ENCODE measurements at regions not wholly inside any gene's neighbourhood (a gene's known extent, or its start where the extent isn't known, plus 50 kb on each side); places are given as distances from the start of the nearest gene placed in this dataset.

DNA sequence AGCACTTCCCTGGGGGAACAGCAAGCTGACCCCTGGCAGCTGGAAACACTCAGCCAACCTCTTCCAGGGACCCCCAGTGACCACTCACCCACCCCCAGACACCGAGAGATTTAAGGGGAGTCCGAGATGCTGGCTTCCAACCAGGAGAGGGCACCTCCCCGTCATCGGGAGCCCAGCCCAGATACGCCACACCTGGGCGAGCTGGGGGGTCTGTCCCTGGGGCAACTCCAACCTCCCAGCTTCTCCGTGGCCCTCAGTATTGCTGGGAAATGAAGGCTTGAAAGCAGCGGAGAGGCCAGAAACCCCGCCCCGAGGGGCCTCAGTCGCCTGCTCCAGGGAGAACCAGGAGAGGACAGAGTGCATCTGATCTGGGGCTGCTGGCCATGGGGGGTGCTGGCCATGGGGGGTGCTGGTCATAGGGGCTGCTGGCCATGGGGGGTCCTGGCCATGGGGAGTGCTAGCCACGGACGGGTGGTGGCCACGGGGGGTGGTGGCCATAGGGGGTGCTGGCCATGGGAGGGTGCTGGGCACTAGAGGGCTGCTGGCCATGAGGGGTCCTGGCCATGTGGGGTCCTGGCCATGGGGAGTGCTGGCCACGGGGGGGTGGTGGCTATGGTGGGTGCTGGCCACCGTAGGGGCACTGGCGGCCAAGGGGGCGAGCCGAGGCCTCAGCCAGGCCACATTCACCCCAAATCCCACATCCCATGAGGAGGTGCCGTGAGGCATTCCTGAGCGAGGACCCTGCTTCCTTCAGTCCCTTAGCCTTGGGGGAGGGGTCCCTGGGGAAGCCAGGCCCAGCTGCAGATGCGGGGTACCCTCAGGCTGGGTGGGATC lies 61.5 kb upstream of the TTC34 start:
- H3K36me3 ChIP-seq (ENCODE audit: control insufficient read depth, insufficient read depth, low read length) = no peaks in the 10 kb centered on the region
- no peak for DNase-seq
- H3K27ac Mint-ChIP-seq = no peak overlapping the region

DNA sequence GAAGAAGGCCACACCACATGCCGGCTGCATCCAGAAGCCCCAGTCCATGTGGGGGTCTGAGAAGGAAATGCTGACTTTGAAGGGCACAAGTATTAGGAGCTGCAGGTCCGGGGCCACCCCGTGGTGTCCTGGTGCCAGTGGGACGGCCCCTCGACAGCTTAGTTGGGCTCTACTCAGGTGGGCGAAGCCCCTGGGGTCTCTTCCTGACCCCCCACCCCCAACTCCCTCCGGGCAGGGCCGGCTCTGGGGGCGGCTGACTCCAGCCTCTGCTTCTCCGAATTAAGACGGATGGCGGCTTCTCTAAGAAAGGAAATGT lies 62.1 kb upstream of the TTC34 start:
- no peak for ATAC-seq
- 3% methylated on average over 12 of the region's 12 CpGs for WGBS (ENCODE audit: insufficient coverage)

More for the DNA sequence above, 61.5 kb upstream of the TTC34 start:
- H3K9me3 Mint-ChIP-seq = no peaks in the 10 kb centered on the region
- intact Hi-C loops (cut with micrococcal nuclease) = no loop called here
- H3K4me3 ChIP-seq (ENCODE audit: low read length) = no peak overlapping the region
- H3K9me3 ChIP-seq (ENCODE audit: control insufficient read depth, insufficient read depth, low read length) = no peaks in the 10 kb centered on the region
- no peak for ATAC-seq
- H3K4me3 Mint-ChIP-seq = no peak overlapping the region
- TF ChIP-seq, protein P1, sequence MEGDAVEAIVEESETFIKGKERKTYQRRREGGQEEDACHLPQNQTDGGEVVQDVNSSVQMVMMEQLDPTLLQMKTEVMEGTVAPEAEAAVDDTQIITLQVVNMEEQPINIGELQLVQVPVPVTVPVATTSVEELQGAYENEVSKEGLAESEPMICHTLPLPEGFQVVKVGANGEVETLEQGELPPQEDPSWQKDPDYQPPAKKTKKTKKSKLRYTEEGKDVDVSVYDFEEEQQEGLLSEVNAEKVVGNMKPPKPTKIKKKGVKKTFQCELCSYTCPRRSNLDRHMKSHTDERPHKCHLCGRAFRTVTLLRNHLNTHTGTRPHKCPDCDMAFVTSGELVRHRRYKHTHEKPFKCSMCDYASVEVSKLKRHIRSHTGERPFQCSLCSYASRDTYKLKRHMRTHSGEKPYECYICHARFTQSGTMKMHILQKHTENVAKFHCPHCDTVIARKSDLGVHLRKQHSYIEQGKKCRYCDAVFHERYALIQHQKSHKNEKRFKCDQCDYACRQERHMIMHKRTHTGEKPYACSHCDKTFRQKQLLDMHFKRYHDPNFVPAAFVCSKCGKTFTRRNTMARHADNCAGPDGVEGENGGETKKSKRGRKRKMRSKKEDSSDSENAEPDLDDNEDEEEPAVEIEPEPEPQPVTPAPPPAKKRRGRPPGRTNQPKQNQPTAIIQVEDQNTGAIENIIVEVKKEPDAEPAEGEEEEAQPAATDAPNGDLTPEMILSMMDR (IDR thresholded peaks at IDR 0.05) = no peak
- no peaks in the 10 kb centered on the region for H3K27me3 Mint-ChIP-seq (ENCODE audit: low read depth in 2 of 2)
- no peaks in the 10 kb centered on the region for H3K36me3 Mint-ChIP-seq
- no peak overlapping the region for H3K27ac ChIP-seq (ENCODE audit: low read length)
- WGBS (ENCODE audit: insufficient coverage) = 86% methylated on average over 22 of the region's 22 CpGs
- peaks cover 2% of the 10 kb centered on the region for H3K27me3 ChIP-seq (ENCODE audit: control insufficient read depth, insufficient read depth, low read length)
- H3K4me1 Mint-ChIP-seq = peaks cover 0 to 4% of the 10 kb centered on the region in 2 donors
- H3K4me1 ChIP-seq (ENCODE audit: control insufficient read depth, insufficient read depth, low read length) = no peaks in the 10 kb centered on the region

DNA sequence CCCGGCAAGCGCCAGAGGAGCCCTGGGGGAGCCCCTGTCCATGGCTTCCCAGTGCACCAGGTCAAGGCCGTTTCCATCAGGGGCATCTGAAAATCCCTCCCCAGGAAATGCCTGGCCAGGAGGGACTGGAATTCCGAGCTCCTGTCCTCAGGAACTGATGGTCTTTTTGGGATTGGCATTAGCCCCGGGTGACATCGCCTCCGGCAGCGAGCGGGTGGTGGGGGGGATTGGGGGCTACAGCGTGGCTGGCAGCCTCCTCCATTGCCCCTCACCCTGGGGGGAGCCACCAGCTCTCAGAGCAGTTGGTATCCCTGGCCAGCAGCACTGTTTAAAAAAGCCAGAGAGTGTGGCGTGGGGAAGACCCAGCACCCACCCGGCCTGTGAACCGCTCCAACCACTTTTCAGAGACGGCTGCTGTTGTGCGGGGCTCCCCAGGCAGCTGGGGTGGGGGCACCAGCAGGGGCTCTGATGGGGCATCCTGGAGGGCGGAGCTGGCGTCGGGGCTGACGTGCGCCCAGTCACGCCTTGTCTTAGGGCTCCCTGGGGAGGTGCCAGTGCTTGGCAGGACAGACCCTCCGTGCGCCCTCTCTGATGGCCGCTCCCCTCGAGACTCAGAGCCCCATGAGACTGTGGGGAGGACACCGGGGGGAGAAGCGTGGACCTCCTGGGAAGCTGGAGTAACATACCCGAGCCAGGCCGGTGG lies 62.9 kb upstream of the TTC34 start:
- no peaks in the 10 kb centered on the region for H3K9me3 ChIP-seq (ENCODE audit: control insufficient read depth, insufficient read depth, low read length)
- TF ChIP-seq, protein P1 (IDR thresholded peaks at IDR 0.05) = no peak
- H3K4me1 ChIP-seq (ENCODE audit: control insufficient read depth, insufficient read depth, low read length) = no peaks in the 10 kb centered on the region
- ATAC-seq = no peak
- Mint-ChIP-seq H3K4me1 (no peaks in the 10 kb centered on the region), H3K36me3 (no peaks in the 10 kb centered on the region), H3K27ac (no peak overlapping the region), H3K9me3 (no peaks in the 10 kb centered on the region), H3K27me3 (ENCODE audit: low read depth in 2 of 2) (no peaks in the 10 kb centered on the region), H3K4me3 (no peak overlapping the region)
- no peak overlapping the region for H3K4me3 ChIP-seq (ENCODE audit: low read length)
- WGBS (ENCODE audit: insufficient coverage) = 77% methylated on average over 29 of the region's 29 CpGs
- no peak for DNase-seq
- no peak overlapping the region for H3K27ac ChIP-seq (ENCODE audit: low read length)
- no peaks in the 10 kb centered on the region for H3K36me3 ChIP-seq (ENCODE audit: control insufficient read depth, insufficient read depth, low read length)
- intact Hi-C loops (cut with micrococcal nuclease) = no loop called here
- H3K27me3 ChIP-seq (ENCODE audit: control insufficient read depth, insufficient read depth, low read length) = peaks cover 2% of the 10 kb centered on the region

More for the DNA sequence above, 62.1 kb upstream of the TTC34 start:
- no peaks in the 10 kb centered on the region for H3K4me1 ChIP-seq (ENCODE audit: control insufficient read depth, insufficient read depth, low read length)
- TF ChIP-seq, protein P1 (IDR thresholded peaks at IDR 0.05) = no peak
- H3K36me3 Mint-ChIP-seq = no peaks in the 10 kb centered on the region
- H3K36me3 ChIP-seq (ENCODE audit: control insufficient read depth, insufficient read depth, low read length) = no peaks in the 10 kb centered on the region
- H3K9me3 ChIP-seq (ENCODE audit: control insufficient read depth, insufficient read depth, low read length) = no peaks in the 10 kb centered on the region
- H3K27me3 Mint-ChIP-seq (ENCODE audit: low read depth in 2 of 2) = no peaks in the 10 kb centered on the region
- no peaks in the 10 kb centered on the region for H3K9me3 Mint-ChIP-seq
- DNase-seq = no peak
- H3K27ac ChIP-seq (ENCODE audit: low read length) = no peak overlapping the region
- H3K4me3 ChIP-seq (ENCODE audit: low read length) = no peak overlapping the region
- intact Hi-C loops (cut with micrococcal nuclease) = no loop called here
- H3K4me3 Mint-ChIP-seq = no peak overlapping the region
- H3K4me1 Mint-ChIP-seq = peaks cover 0 to 3% of the 10 kb centered on the region in 2 donors
- H3K27ac Mint-ChIP-seq = no peak overlapping the region
- H3K27me3 ChIP-seq (ENCODE audit: control insufficient read depth, insufficient read depth, low read length) = peaks cover 2% of the 10 kb centered on the region

All from natural killer cell (primary cell).